GM12878 (cell line): ENCODE measurements at regions not wholly inside any gene's neighbourhood (a gene's known extent, or its start where the extent isn't known, plus 50 kb on each side); places are given as distances from the start of the nearest gene placed in this dataset.

Source experiments
- ATAC-seq: fragments of 200-7000 bp; cut with Tn5 transposase; 3 replicates; pipeline ENCODE4 v1.9.1; 2020; ENCODE audit warnings: mild to moderate bottlenecking, moderate library complexity
- BruUV-seq: library from RNA; stranded (reverse); fragments of 400-500 nt; replicated peaks from 2 replicates; lab custom pipeline; 2021; lab: Mats Ljungman, UMichigan
- CTCF ChIA-PET: fragments of 300-600 bp; sonication (Branson Sonifier 250); formaldehyde crosslinking; extraction: SDS; loops from one replicate; lab custom pipeline; 2021; ENCODE audit warnings: inconsistent platforms; lab: Yijun Ruan, JAX
- POLR2A ChIA-PET: fragments of 350-600 bp; formaldehyde crosslinking; extraction: SDS; loops from one replicate; lab custom pipeline; 2021; ENCODE audit warnings: inconsistent platforms; lab: Charles Lee
- RAD21 ChIA-PET: fragments of 300-600 bp; sonication (Branson Sonifier 250); formaldehyde crosslinking; loops from one replicate; lab custom pipeline; 2023; ENCODE audit warnings: antibody characterized with exemption; ENCODE audit not compliant: unreplicated experiment; lab: Charles Lee
- SMC1A ChIA-PET: fragments of 300-600 bp; sonication (Branson Sonifier 250); formaldehyde crosslinking; loops from one replicate; lab custom pipeline; 2023; ENCODE audit not compliant: unreplicated experiment, uncharacterized antibody; lab: Charles Lee
- DNase-seq: peaks from one replicate; pipeline ENCODE4 v3.0.0-alpha.2; 2011; ENCODE audit warnings: low read depth, low spot score
- FAIRE-seq: peaks from 3 replicates; lab custom pipeline; 2011; peaks lifted over from hg19 to GRCh38; lab: Jason Lieb, UNC
- H2AFZ ChIP-seq: 2 replicates; pipeline ENCODE4 v1.6.0; 2011; ENCODE audit warnings: low read depth, low read length, control low read depth; ENCODE audit not compliant: control insufficient read depth
- H3K27ac ChIP-seq: 2 replicates; pipeline ENCODE4 v1.5.1; 2011; ENCODE audit warnings: control low read depth; ENCODE audit not compliant: control insufficient read depth, insufficient read depth
- H3K27me3 ChIP-seq, 2 experiments: replicated peaks in 1 of 2; 2 replicates each; pipeline versions ENCODE4 v1.6.0 to v1.6.1; 2011; ENCODE audit warnings: low read length in 1 of 2; ENCODE audit not compliant: control insufficient read depth in 2 of 2, insufficient read depth in 2 of 2
- H3K36me3 ChIP-seq, 2 experiments: 2 replicates each; pipeline ENCODE4 v1.5.1; 2011; ENCODE audit warnings: low read length in 1 of 2; ENCODE audit not compliant: control insufficient read depth in 2 of 2, insufficient read depth in 2 of 2
- H3K4me1 ChIP-seq: 2 replicates; pipeline ENCODE4 v1.6.1; 2011; ENCODE audit warnings: mild to moderate bottlenecking, low read length, moderate library complexity, mixed read lengths; ENCODE audit not compliant: control insufficient read depth, insufficient read depth
- H3K4me2 ChIP-seq: 2 replicates; pipeline ENCODE4 v1.6.0; 2011; ENCODE audit warnings: control low read depth; ENCODE audit not compliant: control insufficient read depth, insufficient read depth
- H3K4me3 ChIP-seq: fragments of 200-600 bp; sonication (generic); 2 replicates; pipeline ENCODE4 v1.5.1; 2016
- H3K79me2 ChIP-seq: 2 replicates; pipeline ENCODE4 v1.6.0; 2011; ENCODE audit warnings: low read length; ENCODE audit not compliant: control insufficient read depth, insufficient read depth
- H3K9ac ChIP-seq: 2 replicates; pipeline ENCODE4 v1.8.0; 2011; ENCODE audit warnings: low read length, control low read depth, mixed read lengths; ENCODE audit not compliant: control insufficient read depth, insufficient read depth
- H3K9me3 ChIP-seq: replicated peaks from 3 replicates; pipeline ENCODE4 v1.5.1; 2011; ENCODE audit warnings: mild to moderate bottlenecking, low read length; ENCODE audit not compliant: control insufficient read depth, insufficient read depth
- H4K20me1 ChIP-seq: 2 replicates; pipeline ENCODE4 v1.6.0; 2011; ENCODE audit not compliant: control insufficient read depth, insufficient read depth
- BRCA1 ChIP-seq: IDR thresholded peaks from 2 replicates; pipeline ENCODE4 v1.6.1; 2011; ENCODE audit warnings: low read depth, low read length, improper control_type of control experiment
- E2F8 ChIP-seq: fragments of 450-650 bp; IDR thresholded peaks from 2 replicates; pipeline ENCODE4 v1.6.1; 2018; ENCODE audit warnings: mild to moderate bottlenecking, low read depth, moderate library complexity; ENCODE audit not compliant: partially characterized antibody
- RBBP5 ChIP-seq: fragments of 200-600 bp; sonication (generic); conservative IDR thresholded peaks from 2 replicates; pipeline ENCODE4 v1.6.1; 2016
- RFX5 ChIP-seq: IDR thresholded peaks from 2 replicates; pipeline ENCODE4 v1.6.1; 2011; ENCODE audit warnings: low read depth, low read length, improper control_type of control experiment
- TAF1 ChIP-seq: IDR thresholded peaks from 2 replicates; pipeline ENCODE4 v1.6.1; 2011; ENCODE audit warnings: mild to moderate bottlenecking, low read depth, low read length, borderline replicate concordance
- WGBS: methylation state at CpG from one replicate; pipeline ENCODE4 v1.1.6; 2016; ENCODE audit warnings: low lambda C conversion rate; ENCODE audit not compliant: insufficient replicate concordance, insufficient coverage; ENCODE audit errors: missing lambda C conversion rate; 5-methylcytosine and 5-hydroxymethylcytosine counted together
- in situ Hi-C: fragments of 300-500 bp; cut with MboI; formaldehyde crosslinking; loops from 9 replicates; pipeline ENCODE4 v1.14.3; 2018; ENCODE audit warnings: mixed read lengths
- intact Hi-C: fragments of 100-400 bp; cut with micrococcal nuclease; formaldehyde crosslinking; loops from one replicate; pipeline ENCODE4 v1.14.2; 2022; ENCODE audit not compliant: unreplicated experiment

GRCh38 chr9:75491533-75491932, 398.9 kb upstream of the PCSK5 start:
- ChIA-PET CTCF (no interaction called here), RAD21 (no interaction called here), POLR2A (no interaction called here), SMC1A (no interaction called here)
- ATAC-seq (no peak), FAIRE-seq (no peak)
- Histone ChIP-seq H2AFZ (no peak overlapping the region), H3K4me2 (no peak overlapping the region), H3K79me2 (no peaks in the 10 kb centered on the region), H3K4me1 (no peaks in the 10 kb centered on the region), H3K9me3 (no peaks in the 10 kb centered on the region), H3K36me3 (no peaks in the 10 kb centered on the region), H3K4me3 (no peak overlapping the region)
- WGBS = 43% methylated on average over 1 of the region's 1 CpG
- in situ Hi-C loops = no loop called here
- TF ChIP-seq TAF1 = no peak
- TF ChIP-seq RFX5 = no peak
- TF ChIP-seq, all 136 proteins: peak for 0
- DNase-seq = no peak
- Histone ChIP-seq H3K9ac (no peak overlapping the region), H3K27me3 (no peaks in the 10 kb centered on the region), H3K27ac (no peak overlapping the region), H4K20me1 (no peaks in the 10 kb centered on the region)
- intact Hi-C loops = loop anchor here (10.0 kb wide), 1 partner anchor 373 kb away; no protein-coding TSS in a partner anchor
- BruUV-seq = no TSS peak

- RAD21 ChIA-PET = no interaction called here
- DNase-seq (no peak), FAIRE-seq (no peak), ATAC-seq (no peak)
- intact Hi-C loops (loop anchor here (10.0 kb wide), 1 partner anchor 365 kb away; no protein-coding TSS in a partner anchor), in situ Hi-C loops (no loop called here)
- no peaks in the 10 kb centered on the region for H3K27me3 ChIP-seq
- no peaks in the 10 kb centered on the region for H3K9me3 ChIP-seq
- H4K20me1 ChIP-seq = no peaks in the 10 kb centered on the region
- no peaks in the 10 kb centered on the region for H3K36me3 ChIP-seq
- no TSS peak for BruUV-seq
- CTCF ChIA-PET = no interaction called here
- WGBS = 54% methylated on average over 4 of the region's 4 CpGs
- no peak overlapping the region for H2AFZ ChIP-seq
- no peaks in the 10 kb centered on the region for H3K4me1 ChIP-seq
- H3K4me3 ChIP-seq = no peak overlapping the region
- TF ChIP-seq BRCA1 (no peak), RBBP5 (no peak), E2F8 (no peak)
- POLR2A ChIA-PET = no interaction called here
- H3K79me2 ChIP-seq = no peaks in the 10 kb centered on the region
- SMC1A ChIA-PET = no interaction called here
- H3K27ac ChIP-seq = no peak overlapping the region
- H3K9ac ChIP-seq = no peak overlapping the region
- no peak overlapping the region for H3K4me2 ChIP-seq
These were observed 390.7 kb upstream of the PCSK5 start for GRCh38 chr9:75499812-75500211.
